GM12891 (cell line): ENCODE measurements at regions not wholly inside any gene's neighbourhood (a gene's known extent, or its start where the extent isn't known, plus 50 kb on each side); places are given as distances from the start of the nearest gene placed in this dataset.

Experiments
- PAX5 ChIP-seq: IDR thresholded peaks from 2 replicates; pipeline ENCODE4 v1.6.1; 2011; ENCODE audit warnings: low read length, moderate library complexity, mild to moderate bottlenecking; ENCODE audit not compliant: insufficient read depth, severe bottlenecking
- POLR2A ChIP-seq: IDR thresholded peaks from 2 replicates; pipeline ENCODE4 v1.6.1; 2011; ENCODE audit warnings: low read depth, low read length, control low read depth
- POLR2AphosphoS5 ChIP-seq: IDR thresholded peaks from 2 replicates; pipeline ENCODE4 v1.6.1; 2011; ENCODE audit warnings: low read depth, low read length, control low read depth
- POU2F2 ChIP-seq: IDR thresholded peaks from 2 replicates; pipeline ENCODE4 v1.6.1; 2011; ENCODE audit warnings: low read depth, mild to moderate bottlenecking, control low read depth, low read length, moderate library complexity
- SPI1 ChIP-seq: IDR thresholded peaks from 2 replicates; pipeline ENCODE4 v1.6.1; 2011; ENCODE audit warnings: low read depth, low read length, control low read depth
- TAF1 ChIP-seq: IDR thresholded peaks from 2 replicates; pipeline ENCODE4 v1.6.1; 2011; ENCODE audit warnings: low read depth, low read length, control low read depth

DNA sequence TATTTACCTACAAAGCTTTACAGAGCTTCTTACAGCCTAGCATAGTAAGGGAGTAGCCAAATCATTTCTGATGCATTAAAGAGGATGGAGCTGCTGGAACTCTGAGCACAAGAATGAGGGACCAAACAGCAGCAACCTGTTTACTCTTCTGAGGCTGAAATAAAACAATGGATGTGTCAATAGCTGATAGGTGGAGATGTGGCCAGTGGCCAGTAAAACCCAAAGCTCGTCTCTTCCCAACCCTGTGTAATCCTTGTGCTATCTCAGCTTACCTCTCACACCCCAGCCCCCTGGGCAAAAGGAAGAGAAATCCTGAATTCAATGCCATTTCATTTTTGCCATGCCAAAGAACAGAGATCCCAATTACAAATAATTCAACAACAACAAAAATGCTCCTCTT is 446.7 kb upstream of the SMIM31 start:
- TF ChIP-seq POLR2AphosphoS5 (no peak), POLR2A (no peak), TAF1 (no peak), POU2F2 (no peak), PAX5 (no peak), SPI1 (no peak)
